ENCODE measurements at regions not wholly inside any gene's neighbourhood (a gene's known extent, or its start where the extent isn't known, plus 50 kb on each side); places are given as distances from the start of the nearest gene placed in this dataset.

GRCh38 chr17:71941920-71942319 lies 178.9 kb upstream of the SOX9 start:
- H3K4me3 ChIP-seq (ENCODE audit: low read length) = no peak overlapping the region
- H3K9me3 ChIP-seq (ENCODE audit: control insufficient read depth, insufficient read depth, low read length) = no peaks in the 10 kb centered on the region
- no peak overlapping the region for H3K27ac ChIP-seq (ENCODE audit: low read length)
- H3K27me3 ChIP-seq (ENCODE audit: control insufficient read depth, insufficient read depth, low read length) = no peaks in the 10 kb centered on the region
- 100% methylated on average over 1 of the region's 2 CpGs for WGBS (ENCODE audit: insufficient coverage, insufficient read length)
- no peak for DNase-seq (ENCODE audit: low read depth, low spot score)
- H3K36me3 ChIP-seq (ENCODE audit: control insufficient read depth, insufficient read depth, low read length) = no peaks in the 10 kb centered on the region
- H3K4me1 ChIP-seq (ENCODE audit: control insufficient read depth, insufficient read depth, low read length) = no peaks in the 10 kb centered on the region

DNA sequence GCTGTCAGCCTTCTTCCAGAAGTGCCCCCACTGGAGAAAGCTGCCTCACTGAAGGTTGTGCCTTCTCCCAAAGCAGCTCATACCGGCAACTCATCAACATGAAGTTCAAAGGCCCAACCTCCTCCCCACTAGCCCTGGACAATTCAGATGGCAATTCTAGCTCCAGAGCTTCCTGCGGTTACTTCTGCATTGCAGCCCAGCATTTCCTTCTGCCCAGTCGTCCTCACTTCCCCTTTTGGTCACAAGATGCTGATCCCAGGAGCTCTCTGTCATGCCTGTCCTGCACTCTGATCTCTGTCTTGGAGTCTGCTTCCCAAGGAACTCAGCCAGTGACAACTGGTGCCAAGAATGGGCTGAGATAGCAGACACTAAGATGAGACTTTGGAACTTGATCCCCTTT lies 178.2 kb upstream of the SOX9 start:
- Histone ChIP-seq H3K27me3 (ENCODE audit: control insufficient read depth, insufficient read depth, low read length) (no peaks in the 10 kb centered on the region), H3K9me3 (ENCODE audit: control insufficient read depth, insufficient read depth, low read length) (no peaks in the 10 kb centered on the region), H3K4me3 (ENCODE audit: low read length) (no peak overlapping the region), H3K4me1 (ENCODE audit: control insufficient read depth, insufficient read depth, low read length) (no peaks in the 10 kb centered on the region), H3K36me3 (ENCODE audit: control insufficient read depth, insufficient read depth, low read length) (no peaks in the 10 kb centered on the region), H3K27ac (ENCODE audit: low read length) (no peak overlapping the region)
- WGBS (ENCODE audit: insufficient coverage, insufficient read length) = no CpG with 5 or more reads among the region's 3 CpGs
- no peak for DNase-seq (ENCODE audit: low read depth, low spot score)

DNA sequence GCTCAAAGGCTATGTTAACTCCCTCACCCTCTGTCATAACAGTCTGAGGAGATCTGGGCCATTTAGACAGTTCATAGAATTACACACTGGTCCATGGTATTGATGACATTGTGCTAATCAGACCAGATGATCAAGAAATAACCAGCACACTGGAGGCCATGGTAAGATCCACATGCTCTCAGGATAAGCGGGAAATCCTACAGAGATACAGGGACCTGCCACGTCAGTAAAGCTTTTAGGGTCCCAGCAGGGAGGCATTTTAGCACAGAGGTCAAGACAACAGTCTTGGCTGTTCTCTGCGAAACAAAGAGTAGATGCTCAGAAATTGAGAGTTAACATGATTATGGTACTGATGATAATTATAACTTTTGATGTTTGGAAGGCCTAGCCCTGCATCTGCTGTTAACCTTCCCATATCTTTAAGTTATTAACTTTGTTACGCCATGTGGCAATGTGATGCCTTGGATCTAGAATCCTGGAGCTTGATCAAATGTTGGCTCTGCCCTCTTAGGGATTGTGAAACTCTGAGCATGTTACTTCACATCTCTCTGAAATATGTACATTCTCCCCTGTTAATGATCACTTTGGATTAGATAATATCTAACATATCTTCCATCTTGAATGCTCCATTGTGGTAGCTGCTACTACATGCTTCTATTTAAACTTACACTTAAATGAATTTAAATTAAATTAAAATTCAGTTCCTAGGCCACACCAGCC lies 172.0 kb upstream of the SOX9 start:
- H3K27ac ChIP-seq (ENCODE audit: low read length) = no peak overlapping the region
- H3K9me3 ChIP-seq (ENCODE audit: control insufficient read depth, insufficient read depth, low read length) = no peaks in the 10 kb centered on the region
- no peak overlapping the region for H3K4me3 ChIP-seq (ENCODE audit: low read length)
- H3K27me3 ChIP-seq (ENCODE audit: control insufficient read depth, insufficient read depth, low read length) = no peaks in the 10 kb centered on the region
- DNase-seq (ENCODE audit: low read depth, low spot score) = no peak
- WGBS (ENCODE audit: insufficient coverage, insufficient read length) = no CpG with 5 or more reads among the region's 4 CpGs
- no peaks in the 10 kb centered on the region for H3K4me1 ChIP-seq (ENCODE audit: control insufficient read depth, insufficient read depth, low read length)
- no peaks in the 10 kb centered on the region for H3K36me3 ChIP-seq (ENCODE audit: control insufficient read depth, insufficient read depth, low read length)

DNA sequence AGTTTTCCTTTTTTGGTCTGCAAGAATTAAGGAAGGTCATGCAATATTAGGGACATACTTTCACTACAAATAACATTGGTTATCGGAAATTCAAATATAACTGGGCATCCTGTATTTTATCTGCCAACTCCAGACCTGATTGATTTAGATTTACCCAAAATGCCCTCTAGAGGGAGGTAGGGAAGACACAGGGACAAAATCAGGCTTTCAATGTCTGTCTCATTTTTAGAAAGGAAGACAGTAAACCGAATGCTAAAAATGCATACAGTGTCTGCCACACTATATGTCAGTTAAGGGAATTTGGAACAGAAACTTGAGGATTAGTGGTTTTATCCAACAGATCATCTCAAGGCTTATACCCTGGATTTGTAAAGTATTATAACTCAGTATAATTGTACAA lies 161.7 kb upstream of the SOX9 start:
- Histone ChIP-seq H3K27ac (ENCODE audit: low read length) (no peak overlapping the region), H3K4me1 (ENCODE audit: control insufficient read depth, insufficient read depth, low read length) (no peaks in the 10 kb centered on the region), H3K27me3 (ENCODE audit: control insufficient read depth, insufficient read depth, low read length) (no peaks in the 10 kb centered on the region), H3K36me3 (ENCODE audit: control insufficient read depth, insufficient read depth, low read length) (no peaks in the 10 kb centered on the region), H3K4me3 (ENCODE audit: low read length) (no peak overlapping the region), H3K9me3 (ENCODE audit: control insufficient read depth, insufficient read depth, low read length) (no peaks in the 10 kb centered on the region)
- DNase-seq (ENCODE audit: low read depth, low spot score) = no peak
- no CpG with 5 or more reads among the region's 2 CpGs for WGBS (ENCODE audit: insufficient coverage, insufficient read length)

DNA sequence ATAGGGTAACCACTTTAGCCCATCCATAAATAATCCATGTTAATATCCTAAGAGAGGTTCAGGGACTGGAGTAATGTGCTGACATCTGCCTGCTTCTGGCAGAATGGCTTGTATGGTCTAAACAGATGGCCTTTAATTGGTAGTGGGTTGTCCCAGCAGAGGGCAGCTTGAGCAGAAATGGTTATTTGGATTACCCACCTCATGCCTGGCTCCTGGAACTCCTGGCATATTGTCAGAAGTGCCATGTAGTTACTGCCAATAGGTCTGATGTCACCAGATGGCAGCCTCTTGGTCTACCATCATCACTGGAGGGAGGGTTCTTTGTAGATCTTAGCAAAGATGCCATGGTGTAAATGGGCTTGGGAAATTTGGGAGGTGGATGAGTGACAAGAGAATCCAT lies 157.5 kb upstream of the SOX9 start:
- H3K36me3 ChIP-seq (ENCODE audit: control insufficient read depth, insufficient read depth, low read length) = no peaks in the 10 kb centered on the region
- no peak for DNase-seq (ENCODE audit: low read depth, low spot score)
- no peaks in the 10 kb centered on the region for H3K9me3 ChIP-seq (ENCODE audit: control insufficient read depth, insufficient read depth, low read length)
- H3K4me1 ChIP-seq (ENCODE audit: control insufficient read depth, insufficient read depth, low read length) = no peaks in the 10 kb centered on the region
- no peaks in the 10 kb centered on the region for H3K27me3 ChIP-seq (ENCODE audit: control insufficient read depth, insufficient read depth, low read length)
- H3K27ac ChIP-seq (ENCODE audit: low read length) = no peak overlapping the region
- H3K4me3 ChIP-seq (ENCODE audit: low read length) = no peak overlapping the region

DNA sequence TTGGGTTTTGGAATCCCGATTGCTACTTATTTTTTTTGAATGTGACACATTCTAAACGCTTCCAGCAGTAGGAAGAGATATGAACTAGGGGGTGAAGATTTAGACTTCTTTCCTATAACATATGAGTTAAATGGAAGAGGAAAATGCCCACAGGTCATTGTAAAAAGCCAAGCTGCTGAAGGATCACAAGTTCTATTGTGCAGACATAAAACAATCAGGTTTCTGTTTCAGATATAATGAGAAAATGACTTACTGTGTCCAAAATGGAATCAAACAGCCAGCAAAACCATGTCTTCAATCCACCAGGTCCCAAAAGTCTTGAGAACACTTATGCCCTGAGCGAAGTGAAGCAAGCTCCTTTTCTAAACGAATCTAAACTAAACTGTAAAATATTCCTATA lies 157.0 kb upstream of the SOX9 start:
- Histone ChIP-seq H3K4me3 (ENCODE audit: low read length) (no peak overlapping the region), H3K27me3 (ENCODE audit: control insufficient read depth, insufficient read depth, low read length) (no peaks in the 10 kb centered on the region), H3K4me1 (ENCODE audit: control insufficient read depth, insufficient read depth, low read length) (no peaks in the 10 kb centered on the region), H3K36me3 (ENCODE audit: control insufficient read depth, insufficient read depth, low read length) (no peaks in the 10 kb centered on the region), H3K27ac (ENCODE audit: low read length) (no peak overlapping the region), H3K9me3 (ENCODE audit: control insufficient read depth, insufficient read depth, low read length) (no peaks in the 10 kb centered on the region)
- DNase-seq (ENCODE audit: low read depth, low spot score) = no peak
- no CpG with 5 or more reads among the region's 4 CpGs for WGBS (ENCODE audit: insufficient coverage, insufficient read length)

DNA sequence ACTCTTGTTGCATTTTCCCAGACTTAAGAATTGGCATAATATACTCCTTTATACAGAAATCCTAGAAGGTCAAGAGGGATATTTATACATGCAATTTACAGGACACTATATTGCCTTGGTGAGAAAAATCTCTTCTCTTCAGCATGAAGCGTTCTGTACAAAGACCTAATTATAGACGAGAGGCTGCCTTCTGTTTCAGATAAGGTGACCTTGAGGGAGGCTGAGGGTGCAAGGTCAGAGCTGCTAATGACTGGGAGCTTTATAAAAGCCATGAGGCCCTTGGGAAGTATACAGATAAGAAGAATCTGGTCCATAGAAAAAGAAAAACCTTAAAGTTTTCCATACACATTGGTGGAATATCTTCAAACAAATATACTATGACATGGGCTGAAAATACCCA lies 156.3 kb upstream of the SOX9 start:
- H3K36me3 ChIP-seq (ENCODE audit: control insufficient read depth, insufficient read depth, low read length) = no peaks in the 10 kb centered on the region
- no peak for DNase-seq (ENCODE audit: low read depth, low spot score)
- no peaks in the 10 kb centered on the region for H3K4me1 ChIP-seq (ENCODE audit: control insufficient read depth, insufficient read depth, low read length)
- H3K27ac ChIP-seq (ENCODE audit: low read length) = no peak overlapping the region
- no peaks in the 10 kb centered on the region for H3K27me3 ChIP-seq (ENCODE audit: control insufficient read depth, insufficient read depth, low read length)
- no peaks in the 10 kb centered on the region for H3K9me3 ChIP-seq (ENCODE audit: control insufficient read depth, insufficient read depth, low read length)
- no CpG with 5 or more reads among the region's 2 CpGs for WGBS (ENCODE audit: insufficient coverage, insufficient read length)
- no peak overlapping the region for H3K4me3 ChIP-seq (ENCODE audit: low read length)

DNA sequence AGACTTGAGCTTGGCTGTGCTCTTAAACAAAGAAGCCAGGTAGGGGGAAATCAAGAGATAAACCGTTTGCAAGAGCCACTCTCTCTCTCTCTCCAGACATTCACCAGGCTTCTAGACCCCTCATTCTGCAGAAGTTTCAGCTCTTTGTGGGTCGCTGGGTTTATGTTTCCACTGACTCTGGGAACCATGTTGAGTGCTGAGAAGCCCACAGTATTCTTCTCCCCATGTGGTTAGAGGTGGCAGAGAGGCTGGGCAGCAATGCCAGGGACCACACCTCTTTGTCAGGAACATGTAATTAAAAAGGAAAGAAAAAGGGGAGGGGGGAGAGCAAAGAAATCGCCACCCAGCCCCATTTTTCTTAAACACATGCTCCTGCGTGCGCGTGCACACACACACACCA lies 154.8 kb upstream of the SOX9 start:
- no peaks in the 10 kb centered on the region for H3K9me3 ChIP-seq (ENCODE audit: control insufficient read depth, insufficient read depth, low read length)
- no peaks in the 10 kb centered on the region for H3K36me3 ChIP-seq (ENCODE audit: control insufficient read depth, insufficient read depth, low read length)
- no peaks in the 10 kb centered on the region for H3K4me1 ChIP-seq (ENCODE audit: control insufficient read depth, insufficient read depth, low read length)
- no peak overlapping the region for H3K4me3 ChIP-seq (ENCODE audit: low read length)
- H3K27me3 ChIP-seq (ENCODE audit: control insufficient read depth, insufficient read depth, low read length) = no peaks in the 10 kb centered on the region
- DNase-seq (ENCODE audit: low read depth, low spot score) = no peak
- no CpG with 5 or more reads among the region's 6 CpGs for WGBS (ENCODE audit: insufficient coverage, insufficient read length)
- H3K27ac ChIP-seq (ENCODE audit: low read length) = no peak overlapping the region

- no peak for DNase-seq (ENCODE audit: low read depth, low spot score)
- no peak overlapping the region for H3K27ac ChIP-seq (ENCODE audit: low read length)
- H3K9me3 ChIP-seq (ENCODE audit: control insufficient read depth, insufficient read depth, low read length) = no peaks in the 10 kb centered on the region
- no peaks in the 10 kb centered on the region for H3K36me3 ChIP-seq (ENCODE audit: control insufficient read depth, insufficient read depth, low read length)
- no peaks in the 10 kb centered on the region for H3K27me3 ChIP-seq (ENCODE audit: control insufficient read depth, insufficient read depth, low read length)
- H3K4me3 ChIP-seq (ENCODE audit: low read length) = no peak overlapping the region
- no CpG with 5 or more reads among the region's 13 CpGs for WGBS (ENCODE audit: insufficient coverage, insufficient read length)
- no peaks in the 10 kb centered on the region for H3K4me1 ChIP-seq (ENCODE audit: control insufficient read depth, insufficient read depth, low read length)
Measured at GRCh38 chr17:71966459-71967313, 154.1 kb upstream of the SOX9 start.

DNA sequence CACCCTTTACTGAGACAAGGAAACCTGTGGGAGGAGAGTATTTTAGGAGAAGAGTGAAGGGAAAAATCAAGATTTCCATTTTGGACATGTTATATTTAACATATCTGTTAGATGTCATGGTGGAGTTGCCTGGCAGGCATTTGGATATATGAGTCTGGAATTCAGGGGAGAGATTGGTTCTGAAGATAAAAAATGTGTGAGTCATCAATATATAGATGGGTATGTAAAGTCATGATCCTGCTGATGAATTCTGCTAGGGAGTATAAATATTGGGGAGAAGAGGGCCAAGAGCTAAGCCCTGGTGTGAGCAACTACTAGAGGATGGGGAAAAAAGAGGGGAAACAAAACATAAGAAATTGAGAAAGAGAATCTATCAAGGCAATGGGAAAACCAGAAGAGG lies 151.3 kb upstream of the SOX9 start:
- DNase-seq (ENCODE audit: low read depth, low spot score) = no peak
- no peak overlapping the region for H3K27ac ChIP-seq (ENCODE audit: low read length)
- no peaks in the 10 kb centered on the region for H3K27me3 ChIP-seq (ENCODE audit: control insufficient read depth, insufficient read depth, low read length)
- no peaks in the 10 kb centered on the region for H3K9me3 ChIP-seq (ENCODE audit: control insufficient read depth, insufficient read depth, low read length)
- no peak overlapping the region for H3K4me3 ChIP-seq (ENCODE audit: low read length)
- H3K36me3 ChIP-seq (ENCODE audit: control insufficient read depth, insufficient read depth, low read length) = no peaks in the 10 kb centered on the region
- no peaks in the 10 kb centered on the region for H3K4me1 ChIP-seq (ENCODE audit: control insufficient read depth, insufficient read depth, low read length)

DNA sequence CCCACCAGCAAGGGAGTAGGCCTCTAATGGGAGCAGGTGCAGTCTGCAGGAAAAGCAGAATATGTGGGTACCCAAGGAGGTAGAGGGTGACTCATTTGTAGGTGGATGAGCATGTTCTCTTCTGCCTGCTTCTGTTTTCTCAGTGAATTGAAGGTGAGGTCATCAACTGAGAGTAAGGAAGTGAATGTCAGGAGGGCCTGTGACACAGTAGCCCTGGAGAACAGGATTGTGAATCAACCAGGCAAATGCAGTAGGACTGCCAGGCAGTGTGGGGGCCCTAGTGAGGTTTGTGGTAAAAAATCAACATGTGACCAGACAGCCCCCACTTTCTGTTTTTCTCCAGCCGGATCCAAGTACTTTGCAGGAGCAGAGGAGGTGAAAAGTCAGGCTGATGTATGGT lies 150.5 kb upstream of the SOX9 start:
- H3K4me3 ChIP-seq (ENCODE audit: low read length) = no peak overlapping the region
- no peaks in the 10 kb centered on the region for H3K4me1 ChIP-seq (ENCODE audit: control insufficient read depth, insufficient read depth, low read length)
- no peak for DNase-seq (ENCODE audit: low read depth, low spot score)
- no peaks in the 10 kb centered on the region for H3K9me3 ChIP-seq (ENCODE audit: control insufficient read depth, insufficient read depth, low read length)
- H3K36me3 ChIP-seq (ENCODE audit: control insufficient read depth, insufficient read depth, low read length) = no peaks in the 10 kb centered on the region
- no CpG with 5 or more reads among the region's 1 CpG for WGBS (ENCODE audit: insufficient coverage, insufficient read length)
- no peak overlapping the region for H3K27ac ChIP-seq (ENCODE audit: low read length)
- no peaks in the 10 kb centered on the region for H3K27me3 ChIP-seq (ENCODE audit: control insufficient read depth, insufficient read depth, low read length)

Measured in iPS DF 6.9 (cell line).